NT2/D1 (cell line): ENCODE measurements at regions not wholly inside any gene's neighbourhood (a gene's known extent, or its start where the extent isn't known, plus 50 kb on each side); places are given as distances from the start of the nearest gene placed in this dataset.

Experiments used
- DNase-seq: peaks from one replicate; pipeline ENCODE4 v3.0.0-alpha.2; 2011; ENCODE audit warnings: low read depth, low spot score
- H3K27me3 ChIP-seq: 2 replicates; pipeline ENCODE4 v1.6.0; 2011; ENCODE audit warnings: mild to moderate bottlenecking; ENCODE audit not compliant: insufficient read length, insufficient read depth
- H3K36me3 ChIP-seq: 2 replicates; pipeline ENCODE4 v1.6.1; 2011; ENCODE audit warnings: mild to moderate bottlenecking, low read length, mixed read lengths; ENCODE audit not compliant: insufficient read depth, insufficient read length
- H3K4me1 ChIP-seq: 2 replicates; pipeline ENCODE4 v1.5.1; 2011; ENCODE audit not compliant: insufficient read depth, insufficient read length
- H3K4me3 ChIP-seq: 2 replicates; pipeline ENCODE4 v1.5.1; 2011; ENCODE audit warnings: low read depth; ENCODE audit not compliant: insufficient read length
- H3K9ac ChIP-seq: 2 replicates; pipeline ENCODE4 v1.6.0; 2011; ENCODE audit warnings: low read depth; ENCODE audit not compliant: insufficient read length
- H3K9me3 ChIP-seq: 2 replicates; pipeline ENCODE4 v1.5.1; 2011; ENCODE audit warnings: mild to moderate bottlenecking, low read length; ENCODE audit not compliant: insufficient read depth
- SUZ12 ChIP-seq: IDR thresholded peaks from 2 replicates; pipeline ENCODE4 v1.6.1; 2011; ENCODE audit not compliant: insufficient read length, insufficient read depth; ENCODE audit errors: extremely low read depth
- YY1 ChIP-seq: IDR thresholded peaks from 2 replicates; pipeline ENCODE4 v1.6.1; 2011; ENCODE audit not compliant: insufficient read length, insufficient read depth
- ZNF274 ChIP-seq: IDR thresholded peaks from 2 replicates; pipeline ENCODE4 v1.6.1; 2011; ENCODE audit warnings: mild to moderate bottlenecking, low read depth, low read length

- no peak for DNase-seq
- Histone ChIP-seq H3K36me3 (no peaks in the 10 kb centered on the region), H3K4me3 (no peak overlapping the region), H3K9me3 (peaks cover 11% of the 10 kb centered on the region; the same call in 1 of the 2 replicates), H3K9ac (no peak overlapping the region), H3K27me3 (no peaks in the 10 kb centered on the region), H3K4me1 (no peaks in the 10 kb centered on the region)
- no peak for TF ChIP-seq ZNF274
- TF ChIP-seq YY1: no peak
- TF ChIP-seq SUZ12: no peak
These were observed 696.8 kb downstream of the OTOL1 start for GRCh38 chr3:162193148-162194095.

DNA sequence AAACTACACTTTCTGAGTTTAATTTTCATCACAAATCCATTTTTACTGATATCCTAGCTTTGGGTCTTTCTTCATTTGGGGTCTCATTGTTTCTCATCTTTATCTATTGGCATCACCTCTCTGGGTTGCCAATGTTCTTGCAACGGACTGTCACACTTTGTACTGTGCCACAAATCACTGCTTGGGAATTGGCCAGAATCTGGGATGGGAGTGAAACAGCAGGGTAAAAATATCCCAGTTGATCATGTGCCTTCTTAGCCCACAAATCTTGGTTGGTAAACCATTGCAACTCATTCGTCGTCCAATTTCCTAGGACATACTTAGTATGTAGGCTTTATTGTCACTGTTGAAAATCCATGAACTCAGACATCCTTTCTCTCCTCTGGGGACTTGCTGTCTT lies 698.5 kb downstream of the OTOL1 start:
- H3K4me1 ChIP-seq: no peaks in the 10 kb centered on the region
- no peaks in the 10 kb centered on the region for H3K36me3 ChIP-seq
- DNase-seq: no peak
- H3K9me3 ChIP-seq: peaks cover 11% of the 10 kb centered on the region; the same call in 1 of the 2 replicates
- no peaks in the 10 kb centered on the region for H3K27me3 ChIP-seq
- no peak for TF ChIP-seq ZNF274
- no peak for TF ChIP-seq YY1
- no peak for TF ChIP-seq SUZ12
- no peak overlapping the region for H3K9ac ChIP-seq
- no peak overlapping the region for H3K4me3 ChIP-seq

DNA sequence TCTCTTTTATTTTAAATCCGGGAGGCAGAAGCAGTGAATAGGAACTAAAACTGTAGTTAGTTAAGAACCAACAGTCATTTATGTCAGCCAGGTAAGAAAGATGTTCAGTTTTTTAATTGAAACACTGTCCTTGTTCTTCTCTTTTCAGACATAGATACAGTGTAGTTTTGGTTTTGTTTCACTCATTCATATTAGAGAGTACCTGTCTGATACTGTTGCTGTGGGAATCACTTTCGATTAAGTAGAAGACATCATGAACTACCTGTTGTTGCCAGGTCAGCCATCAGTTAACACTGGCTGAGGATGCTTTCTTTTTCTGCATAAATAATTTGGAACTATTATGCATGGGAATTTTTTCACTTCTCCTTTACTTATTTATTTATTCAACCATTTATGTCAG lies 700.4 kb downstream of the OTOL1 start:
- Histone ChIP-seq H3K27me3 (no peaks in the 10 kb centered on the region), H3K9ac (no peak overlapping the region), H3K4me3 (no peak overlapping the region), H3K36me3 (no peaks in the 10 kb centered on the region), H3K9me3 (no peaks in the 10 kb centered on the region; the same call in 1 of the 2 replicates), H3K4me1 (no peaks in the 10 kb centered on the region)
- TF ChIP-seq YY1 (no peak), SUZ12 (no peak), ZNF274 (no peak)
- DNase-seq: no peak

GRCh38 chr3:162200836-162201235 lies 704.2 kb downstream of the OTOL1 start:
- TF ChIP-seq SUZ12 (no peak), ZNF274 (no peak), YY1 (no peak)
- Histone ChIP-seq H3K27me3 (no peaks in the 10 kb centered on the region), H3K4me1 (no peaks in the 10 kb centered on the region), H3K36me3 (no peaks in the 10 kb centered on the region), H3K9ac (no peak overlapping the region), H3K4me3 (no peak overlapping the region), H3K9me3 (no peaks in the 10 kb centered on the region)
- DNase-seq: no peak

- H3K27me3 ChIP-seq: no peaks in the 10 kb centered on the region
- no peak for DNase-seq
- no peaks in the 10 kb centered on the region for H3K36me3 ChIP-seq
- H3K4me3 ChIP-seq: no peak overlapping the region
- H3K4me1 ChIP-seq: no peaks in the 10 kb centered on the region
- TF ChIP-seq ZNF274 (no peak), SUZ12 (no peak), YY1 (no peak)
- H3K9me3 ChIP-seq: no peaks in the 10 kb centered on the region
- H3K9ac ChIP-seq: no peak overlapping the region
These were observed 710.0 kb downstream of the OTOL1 start for GRCh38 chr3:162206648-162207047.

- no peaks in the 10 kb centered on the region for H3K36me3 ChIP-seq
- H3K27me3 ChIP-seq: no peaks in the 10 kb centered on the region
- no peak overlapping the region for H3K9ac ChIP-seq
- no peaks in the 10 kb centered on the region for H3K4me1 ChIP-seq
- H3K4me3 ChIP-seq: no peak overlapping the region
- no peak for DNase-seq
- no peak for TF ChIP-seq SUZ12
- no peak for TF ChIP-seq YY1
- no peak for TF ChIP-seq ZNF274
- no peaks in the 10 kb centered on the region for H3K9me3 ChIP-seq
These were observed 714.9 kb downstream of the OTOL1 start for GRCh38 chr3:162211470-162211869.

DNA sequence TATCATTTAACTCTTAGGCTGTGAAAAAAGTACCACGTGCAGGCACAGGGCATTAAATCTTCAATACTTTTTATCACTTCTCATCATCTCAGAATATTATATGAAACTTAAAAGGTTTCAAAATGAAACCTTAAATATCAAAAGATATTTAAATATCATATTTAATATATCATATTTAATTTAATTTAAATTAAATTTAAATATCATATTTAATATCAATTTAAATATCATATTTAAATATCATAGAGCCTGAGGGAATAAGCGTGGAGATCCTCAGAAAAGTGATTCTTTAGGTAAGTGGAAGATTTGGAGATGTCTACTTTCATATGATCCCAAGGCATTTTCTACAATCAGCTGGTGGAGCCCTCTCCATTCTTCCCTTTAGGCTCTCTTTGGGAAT lies 716.6 kb downstream of the OTOL1 start:
- no peak overlapping the region for H3K4me3 ChIP-seq
- DNase-seq: no peak
- no peaks in the 10 kb centered on the region for H3K36me3 ChIP-seq
- H3K27me3 ChIP-seq: no peaks in the 10 kb centered on the region
- H3K4me1 ChIP-seq: no peaks in the 10 kb centered on the region
- H3K9me3 ChIP-seq: no peaks in the 10 kb centered on the region
- TF ChIP-seq ZNF274 (no peak), SUZ12 (no peak), YY1 (no peak)
- no peak overlapping the region for H3K9ac ChIP-seq
